Right cardiac atrium (tissue), 5 donors: ENCODE measurements at regions not wholly inside any gene's neighbourhood (a gene's known extent, or its start where the extent isn't known, plus 50 kb on each side); places are given as distances from the start of the nearest gene placed in this dataset.

Source experiments
- ATAC-seq, 2 donors: fragments of 200-7000 bp; cut with Tn5 transposase; one replicate each; pipeline versions ENCODE4 v1.8.0 to v1.9.1; 2020; ENCODE audit warnings: moderate library complexity in 2 of 2, mild to moderate bottlenecking in 1 of 2
- DNase-seq, 3 donors: peaks; one replicate each; pipeline ENCODE4 v3.0.0-alpha.2; 2020
- H3K27ac ChIP-seq: one replicate; pipeline ENCODE4 v1.5.1; 2013; ENCODE audit warnings: mild to moderate bottlenecking, low read length, control low read depth, moderate library complexity
- H3K27me3 ChIP-seq: one replicate; pipeline ENCODE4 v1.6.1; 2013; ENCODE audit not compliant: control insufficient read depth, insufficient read depth
- H3K4me1 ChIP-seq: one replicate; pipeline ENCODE4 v1.6.1; 2013; ENCODE audit warnings: low read length; ENCODE audit not compliant: control insufficient read depth, insufficient read depth
- H3K4me3 ChIP-seq: one replicate; pipeline ENCODE4 v1.5.1; 2013; ENCODE audit warnings: low read length, control low read depth
- H3K9me3 ChIP-seq: one replicate; pipeline ENCODE4 v1.6.1; 2013; ENCODE audit warnings: low read length; ENCODE audit not compliant: control insufficient read depth
- WGBS: extraction: QIAGEN DNeasy Blood & Tissue Kit; methylation state at CpG from one replicate; pipeline ENCODE4 v1.1.7; 2013; 5-methylcytosine and 5-hydroxymethylcytosine counted together
- intact Hi-C, 4 donors: fragments of 100-400 bp; cut with DNase I; formaldehyde crosslinking; loops; one replicate each; pipeline versions ENCODE4 v1.11.0 to v1.14.0; 2022 to 2023
- donor health status: healthy with polysubstance abuse.
- donor health status: DM: no; HTN: yes; CAD: no.
- donor health status: DM: no; HTN: no; CAD: no.
- donor health status: DM: no; HTN: yes; CAD: no; lungs with severe emphysema.
- donor health status: DM: yes; HTN: yes; CAD: no.

DNA sequence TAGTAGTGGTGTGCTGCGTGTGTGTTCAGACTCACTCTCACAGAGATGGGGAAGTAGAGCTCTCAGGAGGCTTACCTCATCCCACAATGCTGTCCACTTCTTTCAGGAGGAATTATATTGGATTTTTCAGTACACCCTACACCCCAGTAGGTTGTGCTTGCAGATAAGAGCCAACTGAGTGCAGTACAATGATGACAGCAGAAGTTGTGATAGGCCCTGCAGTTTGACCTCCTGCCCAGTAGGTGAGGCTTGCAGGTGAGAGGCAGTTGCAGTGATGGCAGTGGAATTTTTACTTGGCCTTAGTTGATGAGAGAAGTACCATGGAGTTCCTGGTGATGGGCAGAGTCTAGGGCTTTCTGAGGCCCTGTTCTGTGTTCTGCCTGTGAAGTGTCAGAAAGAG is 657.8 kb downstream of the KCNJ3 start:
- Histone ChIP-seq H3K27me3 (no peaks in the 10 kb centered on the region), H3K27ac (no peak overlapping the region), H3K9me3 (no peaks in the 10 kb centered on the region), H3K4me1 (no peaks in the 10 kb centered on the region), H3K4me3 (no peak overlapping the region)
- WGBS: 84% methylated on average over 1 of the region's 1 CpG
- intact Hi-C loops: no loop called here
- no peak for DNase-seq
- no peak for ATAC-seq

DNA sequence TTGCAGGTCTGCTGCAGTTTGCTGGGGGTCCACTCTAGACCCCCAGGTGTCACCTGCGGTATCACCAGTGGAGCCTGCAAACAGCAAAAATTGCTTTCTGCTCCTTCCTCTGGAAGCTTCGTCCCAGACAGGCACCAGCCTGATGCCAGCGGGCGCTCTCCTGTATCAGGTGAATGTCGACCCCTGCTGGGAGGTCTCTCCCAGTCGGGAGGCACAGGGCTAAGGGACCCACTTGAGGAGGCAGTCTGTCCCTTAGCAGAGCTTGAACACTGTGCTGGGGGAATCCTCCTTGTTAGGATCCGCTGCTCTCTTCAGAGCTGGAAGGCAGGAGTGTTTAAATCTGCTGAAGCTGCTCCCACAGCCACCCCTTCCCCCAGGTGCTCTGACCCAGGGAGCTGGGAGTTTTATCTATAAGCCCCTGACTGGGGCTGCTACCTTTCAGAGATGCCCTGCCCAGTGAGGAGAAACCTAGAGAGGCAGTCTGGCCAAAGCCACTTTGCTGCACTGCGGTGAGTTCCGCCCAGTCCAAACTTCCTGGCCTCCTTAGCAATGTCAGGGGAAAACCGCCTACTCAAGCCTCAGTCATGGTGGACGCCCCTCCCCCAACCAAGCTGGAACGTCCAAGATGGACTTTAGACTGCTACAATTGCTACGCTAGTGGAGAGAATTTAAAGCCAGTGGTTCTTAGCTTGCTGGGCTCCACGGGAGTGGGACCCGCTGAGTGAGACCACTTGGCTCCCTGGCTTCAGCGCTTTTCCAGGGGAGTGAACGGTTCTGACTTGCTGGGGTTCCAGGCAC is 652.5 kb downstream of the KCNJ3 start:
- ATAC-seq (no peak), DNase-seq (peak in 1 of 3 donors; percentile 6)
- no peak overlapping the region for H3K4me3 ChIP-seq
- intact Hi-C loops: no loop called here
- H3K9me3 ChIP-seq: no peaks in the 10 kb centered on the region
- WGBS: 81% methylated on average over 17 of the region's 17 CpGs
- no peaks in the 10 kb centered on the region for H3K27me3 ChIP-seq
- H3K4me1 ChIP-seq: no peaks in the 10 kb centered on the region
- no peak overlapping the region for H3K27ac ChIP-seq

DNA sequence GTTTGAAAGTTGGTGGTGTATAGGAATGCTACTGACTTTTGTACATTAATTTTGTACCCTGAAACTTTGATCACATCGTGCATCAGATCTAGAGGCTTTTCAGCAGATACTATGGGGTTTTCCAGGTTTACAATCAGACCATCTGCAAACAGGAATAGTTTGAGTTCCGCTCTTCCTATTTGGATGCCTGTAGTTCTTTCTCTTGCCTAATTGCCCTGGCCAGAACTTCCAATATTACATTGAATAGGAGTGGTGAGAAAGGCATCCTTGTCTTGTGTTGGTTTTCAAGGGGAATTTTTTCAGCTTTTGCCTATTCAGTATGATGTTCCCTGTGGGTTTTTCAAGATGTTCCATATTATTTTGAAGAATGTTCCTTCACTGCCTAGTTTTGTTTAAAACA is 633.5 kb downstream of the KCNJ3 start:
- intact Hi-C loops: no loop called here

DNA sequence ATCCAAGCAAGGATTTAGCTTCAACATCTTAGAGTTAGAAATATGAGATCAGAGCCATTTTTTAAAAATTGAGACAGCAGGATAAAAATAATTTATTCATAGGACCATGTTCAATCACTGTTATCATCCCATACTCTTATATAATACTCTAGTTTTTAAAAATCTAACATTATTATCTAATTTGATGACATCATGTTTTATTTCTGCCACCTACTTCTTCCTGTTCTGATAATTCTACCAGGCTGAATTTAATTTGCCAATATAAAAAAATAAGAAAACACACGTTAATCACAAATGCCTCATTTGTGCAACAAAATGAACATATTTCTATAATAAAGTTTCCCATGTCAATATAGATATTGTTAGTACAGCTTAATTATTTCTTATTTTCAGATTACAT is 621.7 kb downstream of the KCNJ3 start:
- no peak overlapping the region for H3K4me3 ChIP-seq
- H3K4me1 ChIP-seq: no peaks in the 10 kb centered on the region
- H3K27ac ChIP-seq: no peak overlapping the region
- intact Hi-C loops: no loop called here
- WGBS: 49% methylated on average over 1 of the region's 1 CpG
- H3K27me3 ChIP-seq: no peaks in the 10 kb centered on the region
- no peaks in the 10 kb centered on the region for H3K9me3 ChIP-seq
- ATAC-seq (no peak), DNase-seq (no peak)

More for the DNA sequence above, 633.5 kb downstream of the KCNJ3 start:
- Histone ChIP-seq H3K27me3 (no peaks in the 10 kb centered on the region), H3K9me3 (no peaks in the 10 kb centered on the region), H3K4me3 (no peak overlapping the region), H3K4me1 (no peaks in the 10 kb centered on the region), H3K27ac (no peak overlapping the region)
- DNase-seq: no peak
- no peak for ATAC-seq
- WGBS: 86% methylated on average over 2 of the region's 2 CpGs

DNA sequence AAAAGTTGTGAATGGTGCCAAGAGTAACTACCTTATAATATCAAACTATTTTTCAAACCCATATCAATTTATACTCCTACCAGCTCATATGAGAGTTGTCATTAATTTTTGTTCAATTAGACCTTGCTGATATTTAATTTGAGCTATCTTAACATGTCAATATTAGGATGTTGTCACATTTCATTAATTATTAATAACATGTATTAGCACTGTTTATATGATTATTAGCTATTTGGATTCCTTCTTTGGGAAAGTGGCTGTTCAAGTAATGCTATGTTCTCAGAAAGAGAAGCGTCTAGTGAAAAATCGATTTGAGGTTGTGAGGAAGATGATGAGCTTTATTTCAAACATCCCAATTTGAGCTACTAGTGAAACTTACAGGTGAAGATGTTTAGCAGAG is 620.2 kb downstream of the KCNJ3 start:
- intact Hi-C loops: no loop called here
- H3K4me3 ChIP-seq: no peak overlapping the region
- no peaks in the 10 kb centered on the region for H3K4me1 ChIP-seq
- no peak overlapping the region for H3K27ac ChIP-seq
- 85% methylated on average over 2 of the region's 2 CpGs for WGBS
- no peaks in the 10 kb centered on the region for H3K9me3 ChIP-seq
- DNase-seq (no peak), ATAC-seq (no peak)
- H3K27me3 ChIP-seq: no peaks in the 10 kb centered on the region

DNA sequence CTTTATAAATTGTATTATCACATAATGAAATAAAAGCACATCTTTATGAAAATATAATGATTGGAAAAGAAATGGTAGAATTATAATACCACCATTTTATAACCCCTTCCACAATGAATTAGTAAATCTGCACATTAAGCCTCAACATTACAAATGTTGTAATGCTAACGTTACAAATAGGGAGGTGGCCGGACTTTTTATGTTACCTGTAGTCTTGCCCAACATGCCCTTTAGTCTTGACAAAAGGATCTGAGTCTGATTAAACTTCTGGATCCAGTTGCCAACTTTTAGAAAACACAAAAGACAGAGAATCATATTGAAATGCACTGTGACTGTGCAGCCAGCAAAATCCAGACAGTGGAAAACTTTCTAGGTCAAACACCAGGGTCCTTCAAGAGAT is 617.3 kb downstream of the KCNJ3 start:
- intact Hi-C loops: no loop called here
- Histone ChIP-seq H3K27me3 (no peaks in the 10 kb centered on the region), H3K4me3 (no peak overlapping the region), H3K27ac (no peak overlapping the region), H3K4me1 (no peaks in the 10 kb centered on the region), H3K9me3 (no peaks in the 10 kb centered on the region)
- WGBS: 82% methylated on average over 2 of the region's 2 CpGs
- ATAC-seq: no peak
- DNase-seq: no peak

DNA sequence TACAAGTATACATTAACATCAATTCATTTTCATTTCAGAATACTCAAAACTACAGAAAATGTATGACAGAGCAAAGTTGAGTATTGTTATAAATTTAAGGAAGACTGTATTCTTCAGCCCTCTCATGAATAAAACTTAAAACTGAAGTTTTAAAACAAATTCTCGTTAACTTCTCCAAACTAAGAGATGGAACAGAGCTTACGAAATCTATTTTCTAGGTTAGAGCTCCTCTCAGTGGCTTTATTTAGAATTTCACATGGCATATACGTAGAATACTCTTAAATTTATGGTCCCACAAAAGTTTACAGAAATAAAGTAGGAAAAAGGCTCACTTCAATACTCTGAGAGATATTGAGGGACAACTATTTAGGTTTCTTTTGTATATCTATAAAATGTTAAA is 612.1 kb downstream of the KCNJ3 start:
- no peaks in the 10 kb centered on the region for H3K4me1 ChIP-seq
- 9% methylated on average over 3 of the region's 3 CpGs for WGBS
- DNase-seq: no peak
- H3K9me3 ChIP-seq: no peaks in the 10 kb centered on the region
- H3K27ac ChIP-seq: no peak overlapping the region
- no peaks in the 10 kb centered on the region for H3K27me3 ChIP-seq
- H3K4me3 ChIP-seq: no peak overlapping the region
- intact Hi-C loops: loop anchor here in 1 of 4 donors (5.0 kb wide), 1 partner anchor 908 kb away; no protein-coding TSS in a partner anchor
- ATAC-seq: no peak

DNA sequence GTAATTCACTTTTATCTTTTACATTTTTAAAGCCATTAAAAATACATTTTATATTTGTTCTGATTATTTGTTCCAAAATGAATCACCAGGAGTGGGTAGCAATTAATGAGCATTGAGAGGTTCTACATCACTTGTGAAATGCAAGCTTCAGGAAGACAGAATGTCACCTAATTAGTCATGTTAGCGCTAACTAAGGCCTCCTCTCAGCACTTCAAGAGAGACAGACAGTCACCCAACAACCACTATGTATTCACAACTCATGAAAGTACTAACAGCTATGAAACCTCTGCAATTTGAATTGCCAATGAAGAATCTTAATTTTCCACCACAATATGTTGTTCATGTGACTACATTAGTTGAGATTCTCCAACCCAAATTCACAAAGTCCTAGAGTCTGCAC is 611.0 kb downstream of the KCNJ3 start:
- Histone ChIP-seq H3K9me3 (no peaks in the 10 kb centered on the region), H3K27me3 (no peaks in the 10 kb centered on the region), H3K4me1 (no peaks in the 10 kb centered on the region), H3K27ac (no peak overlapping the region), H3K4me3 (no peak overlapping the region)
- intact Hi-C loops: loop anchor here in 1 of 4 donors (10.0 kb wide), 1 partner anchor 865 kb away; no protein-coding TSS in a partner anchor
- DNase-seq: no peak
- ATAC-seq: no peak
- 88% methylated on average over 1 of the region's 1 CpG for WGBS

DNA sequence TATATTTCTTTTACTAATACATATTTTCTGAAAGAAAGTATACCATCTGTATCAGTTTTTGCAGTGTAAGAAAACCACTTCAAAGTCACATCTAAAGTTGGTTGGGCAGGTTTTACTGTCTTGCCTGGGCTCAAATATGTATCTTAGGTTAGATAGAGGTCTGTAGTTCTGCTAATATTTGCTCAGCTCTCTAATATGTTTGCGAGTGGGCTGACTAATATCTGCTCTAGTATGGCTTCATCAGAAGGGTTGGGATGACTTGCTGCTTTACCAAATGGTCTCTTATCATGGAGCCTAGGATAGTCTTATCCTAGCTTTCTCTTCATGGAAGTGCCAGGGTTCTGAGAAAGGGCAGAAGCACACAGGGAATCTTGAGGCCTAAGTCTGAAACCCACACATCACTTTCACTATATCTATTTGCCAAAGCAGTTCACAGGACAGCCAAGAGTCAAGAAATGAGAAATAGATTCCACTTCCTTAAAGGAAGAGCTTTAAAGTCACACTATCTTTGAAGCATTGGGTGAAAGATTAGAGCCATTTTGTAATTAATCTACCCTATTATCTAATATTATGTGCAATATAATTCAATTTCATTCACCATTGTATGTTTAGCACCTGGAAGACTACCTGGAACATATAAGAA is 610.0 kb downstream of the KCNJ3 start:
- Histone ChIP-seq H3K27me3 (no peaks in the 10 kb centered on the region), H3K4me3 (no peak overlapping the region), H3K4me1 (no peaks in the 10 kb centered on the region), H3K27ac (no peak overlapping the region), H3K9me3 (no peaks in the 10 kb centered on the region)
- ATAC-seq (no peak), DNase-seq (no peak)
- WGBS: 72% methylated on average over 1 of the region's 1 CpG
- intact Hi-C loops: loop anchor here in 1 of 4 donors (10.0 kb wide), 1 partner anchor 864 kb away; no protein-coding TSS in a partner anchor

DNA sequence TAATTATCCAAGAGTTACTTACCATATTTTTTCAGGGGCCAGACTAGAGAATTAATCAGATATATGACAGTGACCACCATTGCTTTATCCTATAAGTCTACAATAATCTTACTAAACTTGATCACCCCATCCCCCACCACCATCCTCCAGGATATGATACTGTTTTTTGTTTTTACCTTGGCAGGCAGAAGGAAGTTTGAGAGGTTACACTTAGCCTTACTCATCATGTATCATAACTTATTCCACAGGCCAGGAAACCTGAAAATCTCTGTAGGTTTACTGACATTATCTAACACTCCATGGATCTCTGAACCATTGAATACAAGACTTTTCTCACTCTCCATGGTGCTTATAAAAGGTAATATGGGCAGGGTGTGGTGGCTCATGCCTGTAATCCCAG is 602.7 kb downstream of the KCNJ3 start:
- DNase-seq (no peak), ATAC-seq (no peak)
- Histone ChIP-seq H3K27me3 (no peaks in the 10 kb centered on the region), H3K27ac (no peak overlapping the region), H3K4me3 (no peak overlapping the region), H3K4me1 (no peaks in the 10 kb centered on the region), H3K9me3 (no peaks in the 10 kb centered on the region)
- intact Hi-C loops: loop anchor here in 1 of 4 donors (10.0 kb wide), 1 partner anchor 856 kb away; no protein-coding TSS in a partner anchor

DNA sequence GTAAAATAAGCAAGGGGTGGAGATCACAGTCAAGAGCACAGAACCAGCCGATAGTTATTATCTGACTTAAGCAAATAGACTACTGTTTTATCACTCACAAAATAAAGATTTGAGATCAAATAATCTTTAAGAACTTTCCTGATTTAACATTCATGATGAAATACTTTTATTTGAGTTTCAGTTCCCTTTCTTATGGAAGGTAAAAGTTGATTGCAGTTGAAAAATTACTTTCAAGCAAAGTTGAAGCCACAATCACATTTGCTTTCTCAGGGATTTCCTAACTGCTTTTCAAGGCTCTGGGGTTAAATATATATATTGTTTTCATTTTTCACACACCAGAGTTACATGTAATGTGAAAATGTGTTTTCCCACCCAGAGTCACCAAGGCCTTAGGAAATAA is 599.5 kb downstream of the KCNJ3 start:
- Histone ChIP-seq H3K9me3 (no peaks in the 10 kb centered on the region), H3K4me1 (no peaks in the 10 kb centered on the region), H3K4me3 (no peak overlapping the region), H3K27me3 (no peaks in the 10 kb centered on the region), H3K27ac (no peak overlapping the region)
- 54% methylated on average over 1 of the region's 1 CpG for WGBS
- intact Hi-C loops: no loop called here
- ATAC-seq (no peak), DNase-seq (no peak)
